Stimulated activated CD4-positive, alpha-beta T cell treated with anti-CD3 and anti-CD28 coated beads, Interleukin-2, amount 100 ng/mL, for 48 hours (primary cell): ENCODE measurements at regions not wholly inside any gene's neighbourhood (a gene's known extent, or its start where the extent isn't known, plus 50 kb on each side); places are given as distances from the start of the nearest gene placed in this dataset.
"Not testable (repeated sequence)": the region's sequence is repeated elsewhere in the genome, so short reads cannot be mapped to it uniquely, and the experiment has no call there.

ENCODE experiments used
- DNase-seq, 2 donors: peaks; one replicate each; pipeline ENCODE4 v3.0.0-alpha.2; 2020

DNA sequence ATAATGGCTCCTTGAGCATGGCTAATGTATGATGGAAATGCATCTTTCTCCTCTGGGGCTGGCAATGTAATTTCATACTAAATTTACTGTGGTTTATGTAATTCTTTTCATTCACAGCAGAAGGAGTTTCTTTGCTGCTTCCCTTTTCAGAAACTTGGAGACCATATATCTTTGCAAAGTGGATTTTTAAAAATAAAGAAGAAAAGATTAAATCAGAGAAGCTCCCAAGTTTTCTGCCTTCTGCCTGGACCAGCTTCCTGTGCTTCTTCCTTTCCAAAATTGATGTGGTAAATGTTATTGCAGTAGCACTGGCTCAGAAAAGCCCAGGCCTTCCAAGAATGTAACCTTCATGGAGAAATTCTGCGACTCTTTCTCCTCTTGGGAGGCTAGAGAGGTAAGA lies 300.1 kb upstream of the NCAM1 start:
- DNase-seq, result no peak

DNA sequence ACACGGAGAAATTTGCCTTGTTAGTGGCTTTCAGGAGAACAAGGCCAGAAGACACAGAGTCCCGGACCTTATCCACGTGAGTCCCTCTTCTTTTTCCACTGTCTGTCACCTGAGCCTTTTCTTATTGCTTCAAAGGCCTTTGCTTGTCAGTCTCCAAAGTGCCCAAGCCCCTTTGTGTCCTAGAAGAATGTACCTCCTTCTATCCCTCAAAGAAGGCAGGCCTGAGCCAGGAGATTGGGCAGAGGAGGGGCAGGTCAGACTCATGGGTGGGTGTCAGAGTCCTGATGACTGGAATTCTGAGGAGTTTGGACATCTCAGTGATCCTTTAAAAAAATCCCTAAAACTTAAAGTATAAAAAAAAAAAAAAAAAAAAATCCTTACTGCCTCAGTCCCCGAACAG lies 299.6 kb upstream of the NCAM1 start:
- no peak for DNase-seq

DNA sequence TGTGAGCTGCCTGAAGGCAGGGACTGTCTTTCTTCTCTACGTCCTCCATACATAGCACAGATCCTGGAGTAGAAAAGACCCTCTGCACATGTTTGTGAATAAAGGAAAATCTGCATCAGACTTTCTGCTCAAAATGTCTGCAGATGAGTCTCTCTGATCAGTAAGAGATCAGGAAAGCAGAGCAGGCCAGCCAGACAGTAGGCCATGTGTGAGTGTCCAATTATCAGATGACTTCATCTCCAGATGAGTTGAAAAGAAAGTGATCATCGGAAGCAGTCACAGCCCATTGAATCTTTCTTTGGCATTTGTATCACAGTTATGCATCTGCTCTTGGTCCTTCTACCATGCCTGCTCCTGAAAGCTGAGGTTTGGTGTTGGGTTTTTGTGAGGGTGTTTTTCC lies 298.7 kb upstream of the NCAM1 start:
- DNase-seq, result no peak

DNA sequence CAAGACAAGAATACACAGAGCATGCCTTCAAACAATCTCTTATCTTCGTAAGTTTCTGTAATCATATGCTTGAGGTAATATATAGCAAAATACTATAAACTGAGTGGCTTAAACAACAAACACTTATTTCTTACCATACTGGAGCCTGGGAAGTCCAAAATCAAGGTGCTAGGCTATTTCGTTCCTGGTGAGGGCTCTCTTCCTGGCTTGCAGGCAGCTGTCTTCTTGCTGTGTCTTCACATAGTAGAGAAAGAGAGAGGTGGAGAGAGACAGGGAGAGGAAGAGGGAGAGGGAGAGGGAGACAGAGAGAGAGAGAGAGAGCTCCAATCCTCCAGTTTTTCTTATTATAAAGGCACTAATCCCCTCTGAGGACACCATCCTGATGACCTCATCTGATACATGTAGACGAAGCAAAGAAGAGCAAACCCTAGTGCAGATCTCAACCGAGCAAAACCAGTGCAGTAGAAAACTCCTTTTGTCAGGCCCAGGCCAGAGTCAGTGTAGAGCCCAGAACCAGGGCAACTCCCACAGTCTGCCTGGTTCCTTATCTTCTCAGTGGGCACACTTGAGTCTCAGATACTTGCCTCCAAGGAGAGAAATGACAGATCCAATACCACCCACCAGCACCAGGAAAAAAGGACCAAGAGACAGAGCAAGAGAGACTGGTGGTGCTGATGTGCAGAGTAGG lies 297.1 kb upstream of the NCAM1 start:
- no peak for DNase-seq

DNA sequence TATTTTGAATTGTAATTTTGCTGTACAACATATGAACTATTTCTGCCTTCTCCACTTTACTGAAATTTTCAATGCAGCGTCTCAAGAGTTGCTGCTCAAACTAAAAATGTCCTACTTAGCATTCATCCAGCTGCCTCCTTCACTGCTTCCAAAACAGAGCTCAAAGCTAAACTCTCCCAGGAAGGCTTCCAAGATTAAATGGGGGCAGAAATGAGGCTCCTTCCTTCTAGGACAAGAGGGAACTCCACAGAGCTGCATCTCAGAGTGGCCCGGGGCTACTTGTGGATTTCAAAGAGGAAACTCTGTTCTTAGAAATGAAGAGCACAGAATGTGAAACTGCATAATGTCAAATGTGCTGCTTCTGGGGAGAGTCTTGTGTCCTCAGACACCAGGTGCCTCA lies 295.9 kb upstream of the NCAM1 start:
- DNase-seq, result no peak

DNA sequence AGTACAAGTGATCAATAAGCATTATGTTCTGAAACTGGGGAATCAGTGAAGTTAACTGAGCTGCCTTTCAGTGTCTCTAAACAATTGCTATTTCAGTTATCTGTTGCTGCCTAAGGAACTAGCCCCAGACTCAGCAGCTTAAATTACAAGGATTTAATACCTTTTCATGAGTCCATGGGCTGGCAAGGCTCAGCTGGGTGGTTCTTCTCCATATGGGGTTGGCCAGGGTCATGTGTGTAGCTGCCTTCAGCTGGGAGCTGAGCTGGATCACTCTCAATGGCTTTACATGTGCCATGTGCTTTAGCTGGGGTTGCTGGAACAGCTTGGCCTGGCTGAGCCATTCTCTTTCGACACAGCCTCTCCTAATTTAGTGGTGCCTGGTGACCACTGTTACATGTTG lies 295.0 kb upstream of the NCAM1 start:
- DNase-seq, result no peak

DNA sequence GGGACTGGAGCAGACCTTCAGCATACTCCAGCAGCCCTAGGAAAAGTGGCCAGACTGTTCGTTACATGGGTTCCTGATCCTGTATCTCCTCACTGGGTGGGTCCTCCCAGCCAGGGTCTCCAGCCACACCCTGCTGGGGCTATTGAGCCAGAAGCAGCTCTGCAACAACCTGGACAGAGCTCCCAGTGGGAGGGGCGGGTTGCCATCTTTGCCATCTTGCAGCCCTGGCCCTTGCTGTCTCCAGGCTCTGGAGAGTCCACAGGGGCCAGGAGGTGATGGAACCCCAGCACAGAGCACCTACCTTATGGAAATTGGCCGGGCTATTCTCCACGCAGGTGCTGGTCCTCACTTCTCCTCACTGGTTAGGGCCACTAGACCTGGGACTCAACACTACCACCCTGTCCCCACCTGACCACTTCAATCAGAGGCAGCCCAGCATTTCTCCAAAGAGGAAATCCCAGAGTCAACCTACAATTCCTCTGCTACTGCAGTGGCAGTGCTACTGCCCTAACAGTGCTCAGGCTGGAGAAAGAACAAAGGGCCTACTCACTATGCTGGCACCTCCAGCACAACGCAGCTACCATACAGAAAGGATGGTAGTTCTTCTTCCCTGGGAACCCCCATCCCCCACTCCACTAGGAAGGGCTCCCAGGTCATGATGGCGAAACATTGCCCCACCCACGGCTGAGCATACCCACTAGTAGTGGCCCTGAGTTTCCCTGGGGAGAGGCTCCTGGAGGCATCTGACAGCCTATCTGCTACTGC lies 290.2 kb upstream of the NCAM1 start:
- no peak for DNase-seq

DNA sequence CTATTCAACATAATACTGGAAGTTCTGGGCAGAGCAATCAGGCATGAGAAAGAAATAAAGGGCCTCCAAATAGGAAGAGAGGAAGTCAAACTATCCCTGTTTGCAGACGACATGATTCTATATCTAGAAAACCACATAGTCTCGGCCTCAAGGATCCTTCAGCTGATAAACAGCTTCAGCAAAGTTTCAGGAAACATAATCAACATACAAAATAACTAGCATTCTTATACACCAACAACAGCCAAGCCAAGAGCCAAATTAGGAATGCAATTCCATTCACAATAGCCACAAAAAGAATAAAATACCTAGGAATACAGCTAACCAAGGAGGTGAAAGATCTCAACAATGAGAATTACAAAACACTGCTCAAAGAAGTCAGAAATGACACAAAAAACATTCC lies 287.8 kb upstream of the NCAM1 start:
- DNase-seq, result not testable (repeated sequence)

DNA sequence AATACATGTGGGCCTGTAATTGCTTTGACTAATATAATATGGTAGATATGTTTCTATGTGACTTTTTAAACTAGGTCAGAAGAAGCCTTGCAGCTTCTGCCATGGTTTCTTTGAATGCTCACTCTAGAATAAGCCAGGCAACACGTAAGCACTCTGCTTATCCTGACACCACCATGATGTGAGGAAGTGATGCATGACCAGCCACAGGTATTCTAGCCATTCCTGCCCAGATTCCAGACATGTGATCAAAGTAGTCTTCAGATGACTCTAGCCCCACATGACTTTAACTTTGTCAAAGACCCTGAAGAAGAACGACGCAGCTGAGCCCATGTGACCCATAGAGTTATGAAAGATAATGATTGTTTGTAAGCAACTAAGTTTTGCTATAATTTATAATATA lies 276.1 kb upstream of the NCAM1 start:
- DNase-seq, result no peak

DNA sequence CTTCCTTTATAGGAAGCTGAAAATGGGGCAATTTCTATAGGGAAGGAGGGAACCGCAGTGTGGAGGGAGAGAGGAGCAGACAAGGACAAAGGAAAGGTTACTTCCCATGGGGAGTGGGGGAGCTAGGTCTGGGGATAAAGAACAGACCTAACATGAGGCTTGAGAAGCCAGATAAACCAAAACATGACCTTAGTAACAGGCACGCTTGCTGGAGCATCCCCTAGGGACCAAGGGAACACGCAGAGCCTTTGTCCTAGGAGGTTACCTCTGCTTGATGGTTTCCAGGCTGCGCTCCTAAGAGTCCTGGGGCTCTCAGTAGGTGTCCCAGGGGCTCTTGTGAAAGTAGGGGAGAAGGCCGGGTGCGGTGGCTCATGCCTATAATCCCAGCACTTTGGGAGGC lies 271.4 kb upstream of the NCAM1 start:
- DNase-seq, result no peak

DNA sequence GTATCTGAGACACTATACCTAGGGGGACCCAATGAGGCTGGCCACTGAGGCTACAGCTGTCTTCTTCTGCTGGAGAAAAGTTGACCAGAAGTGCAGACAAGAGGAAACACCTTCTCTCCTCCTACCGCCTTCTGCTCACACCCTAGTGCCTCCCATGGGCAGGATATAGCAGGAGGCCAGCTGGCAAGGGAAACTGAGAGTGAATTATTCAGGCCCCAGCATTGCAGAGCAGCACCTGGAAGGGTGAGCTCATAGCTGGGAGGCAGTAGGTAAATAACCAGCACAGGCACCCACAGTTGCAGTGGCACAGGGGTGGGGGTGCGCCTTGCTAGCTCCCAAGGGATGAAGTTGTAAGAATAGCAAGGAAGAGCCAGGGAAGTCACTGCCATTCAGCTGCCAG lies 267.4 kb upstream of the NCAM1 start:
- DNase-seq, result no peak

DNA sequence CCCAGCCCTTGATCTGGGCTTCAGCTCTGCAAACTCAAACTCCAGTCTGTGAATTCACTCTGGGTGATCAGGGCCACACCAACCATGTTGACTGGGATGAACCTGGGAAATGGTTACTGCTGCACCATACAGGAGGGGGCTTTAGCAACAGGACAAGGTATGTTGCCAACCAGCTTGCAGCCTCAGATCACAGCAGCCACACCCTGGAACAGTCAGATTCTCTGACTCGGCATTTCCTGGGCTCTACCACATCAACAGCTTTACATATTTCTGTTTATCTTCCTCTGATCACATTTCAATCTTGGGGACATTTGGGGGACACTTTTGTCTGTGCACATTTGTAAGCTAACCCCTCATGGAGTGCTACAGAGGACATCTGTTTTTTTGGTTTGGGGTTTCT lies 267.0 kb upstream of the NCAM1 start:
- DNase-seq, result no peak

DNA sequence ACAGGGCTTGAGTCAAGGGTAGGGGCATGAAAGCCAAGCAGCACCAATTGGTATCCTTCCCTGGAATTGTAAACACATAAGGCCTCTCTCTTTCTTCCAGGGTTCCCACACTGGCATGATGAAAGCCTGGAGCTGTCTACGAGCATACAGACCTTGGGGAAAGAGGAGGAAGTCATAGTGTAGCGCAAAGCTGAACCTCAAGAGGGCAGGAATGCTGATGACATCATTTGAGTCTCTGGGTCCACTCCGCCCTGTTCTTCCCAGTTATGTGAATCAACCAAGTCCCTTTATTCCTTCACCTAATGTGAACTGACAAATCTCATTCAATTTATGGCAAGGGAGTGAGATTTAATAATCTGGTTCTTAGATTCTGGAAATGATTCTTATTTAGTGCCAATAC lies 266.4 kb upstream of the NCAM1 start:
- no peak for DNase-seq

DNA sequence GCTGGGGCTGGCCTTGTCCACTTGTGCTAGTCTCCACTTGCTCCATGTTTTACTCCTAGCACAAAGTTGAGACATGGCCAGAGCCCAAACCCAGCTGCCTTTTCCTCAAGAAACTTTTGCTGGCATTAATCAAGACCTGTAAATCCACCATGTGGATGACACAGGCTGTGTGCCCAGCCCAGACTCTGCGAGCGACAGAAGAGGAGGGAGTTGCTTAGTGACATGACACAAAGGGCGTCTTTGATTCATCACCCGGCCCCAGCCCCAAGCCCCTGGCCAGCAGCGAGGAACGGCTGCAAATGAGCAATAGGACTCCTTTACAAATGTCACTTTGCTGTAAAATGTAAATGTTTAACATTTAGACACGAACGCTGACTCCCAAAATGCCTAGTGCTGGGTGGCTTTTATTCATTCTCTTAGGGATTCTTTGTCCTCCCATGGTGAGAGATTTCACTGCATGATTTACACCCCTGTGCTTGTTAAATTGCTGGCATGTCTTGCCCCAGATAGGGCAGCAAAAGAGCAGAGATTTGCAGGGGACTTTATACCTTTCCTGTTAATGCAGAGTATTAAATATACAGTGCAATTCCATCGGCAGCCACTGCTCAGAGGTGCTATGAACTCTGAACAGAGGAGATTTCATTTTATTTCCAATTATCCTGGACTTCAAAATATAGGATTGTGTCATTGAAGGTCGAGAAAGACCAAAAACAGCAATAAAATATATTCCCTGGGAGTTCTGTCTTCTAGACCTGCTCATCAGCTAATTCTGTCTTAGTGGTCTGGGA lies 263.6 kb upstream of the NCAM1 start:
- DNase-seq, result no peak

DNA sequence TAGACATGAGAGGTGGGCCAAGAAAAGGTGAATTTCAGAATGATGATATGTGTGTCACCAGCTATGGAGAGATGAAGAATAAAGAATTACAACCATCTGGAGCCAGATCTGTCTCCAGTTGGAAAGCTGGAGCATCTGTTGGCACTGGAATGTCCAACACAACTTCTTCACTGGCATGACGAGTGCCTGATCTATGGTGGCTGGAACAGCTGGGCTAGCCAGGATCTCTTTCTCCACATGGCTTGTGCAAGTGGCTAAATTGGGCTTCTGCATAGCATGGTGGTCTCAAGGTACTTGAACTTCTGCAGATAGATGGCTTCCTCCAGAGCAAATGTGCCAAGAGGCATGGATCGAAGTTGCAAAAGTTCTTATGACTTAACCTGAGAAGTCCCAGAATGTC lies 256.1 kb upstream of the NCAM1 start:
- DNase-seq, result no peak

DNA sequence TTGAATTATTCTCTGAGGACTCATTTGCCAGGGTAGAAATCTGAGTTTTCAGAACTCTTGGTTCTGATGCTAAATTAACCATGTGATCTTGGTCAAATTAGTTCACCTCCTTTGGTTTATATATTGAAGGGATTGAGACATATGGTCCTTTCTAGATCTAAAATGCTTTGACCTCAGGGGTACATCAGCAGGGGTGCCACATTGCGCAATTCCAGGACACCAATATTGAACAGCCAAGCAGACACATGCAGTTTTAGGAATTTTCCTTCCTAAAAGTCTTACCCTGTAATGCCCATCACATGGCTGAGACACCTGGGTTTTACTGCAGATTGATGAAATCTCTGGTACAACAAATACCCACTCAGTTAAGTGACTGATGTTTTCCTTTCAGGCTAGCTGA lies 254.4 kb upstream of the NCAM1 start:
- DNase-seq, result no peak

DNA sequence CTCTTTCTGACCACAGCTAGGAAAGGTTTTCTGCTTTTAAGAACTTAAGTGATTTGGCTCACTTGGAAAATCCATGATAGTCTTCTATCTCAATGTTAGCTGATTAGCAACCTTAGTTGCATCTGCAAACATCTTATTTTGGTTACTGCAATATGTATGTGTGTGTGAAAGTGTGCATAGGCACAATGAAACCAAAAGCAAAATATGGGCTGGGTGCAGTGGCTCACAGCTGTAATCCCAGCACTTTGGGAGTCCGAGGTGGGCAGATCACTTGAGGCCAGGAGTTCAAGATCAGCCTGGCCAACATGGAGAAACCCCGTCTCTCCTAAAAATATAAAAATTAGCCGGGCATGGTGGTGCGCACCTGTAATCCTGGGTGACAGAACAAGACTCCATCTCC lies 246.9 kb upstream of the NCAM1 start:
- DNase-seq, result not testable (repeated sequence)

DNA sequence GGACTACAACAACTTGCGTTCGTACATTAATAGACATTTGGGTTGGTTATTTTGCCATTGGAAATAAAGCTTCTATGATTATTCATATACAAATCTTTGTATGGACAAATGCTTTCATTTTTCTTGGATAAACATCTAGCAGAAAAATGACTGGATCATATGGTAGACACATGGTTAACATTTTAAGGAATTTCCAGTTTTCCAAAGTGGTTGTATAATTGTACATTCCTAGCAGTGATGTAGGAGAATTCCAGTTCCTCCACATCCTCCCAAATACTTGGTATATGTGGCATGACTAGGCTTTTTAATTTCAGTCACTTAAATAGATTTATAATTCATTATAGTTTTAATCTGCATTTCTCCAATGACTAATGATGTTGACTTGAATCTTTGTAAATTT lies 246.2 kb upstream of the NCAM1 start:
- DNase-seq, result no peak

DNA sequence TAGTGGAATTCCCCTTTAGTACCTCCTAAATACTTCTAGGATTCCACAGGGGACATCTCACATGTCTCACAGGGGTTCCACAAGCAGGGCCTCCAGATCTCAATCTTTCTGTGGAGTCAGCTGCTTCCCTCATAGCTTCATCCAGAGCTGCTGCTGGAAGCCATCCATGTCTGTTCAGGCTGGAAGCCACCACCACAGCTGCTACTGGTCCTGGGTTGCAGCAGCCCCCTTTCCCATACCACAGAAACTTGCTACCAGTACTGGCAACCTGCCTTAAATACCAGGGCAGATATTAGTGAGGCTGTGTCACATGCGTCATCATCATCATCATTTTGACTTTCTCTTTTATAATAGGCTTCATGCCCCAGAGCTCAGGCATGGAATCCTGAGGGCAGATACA lies 242.7 kb upstream of the NCAM1 start:
- DNase-seq, result no peak

DNA sequence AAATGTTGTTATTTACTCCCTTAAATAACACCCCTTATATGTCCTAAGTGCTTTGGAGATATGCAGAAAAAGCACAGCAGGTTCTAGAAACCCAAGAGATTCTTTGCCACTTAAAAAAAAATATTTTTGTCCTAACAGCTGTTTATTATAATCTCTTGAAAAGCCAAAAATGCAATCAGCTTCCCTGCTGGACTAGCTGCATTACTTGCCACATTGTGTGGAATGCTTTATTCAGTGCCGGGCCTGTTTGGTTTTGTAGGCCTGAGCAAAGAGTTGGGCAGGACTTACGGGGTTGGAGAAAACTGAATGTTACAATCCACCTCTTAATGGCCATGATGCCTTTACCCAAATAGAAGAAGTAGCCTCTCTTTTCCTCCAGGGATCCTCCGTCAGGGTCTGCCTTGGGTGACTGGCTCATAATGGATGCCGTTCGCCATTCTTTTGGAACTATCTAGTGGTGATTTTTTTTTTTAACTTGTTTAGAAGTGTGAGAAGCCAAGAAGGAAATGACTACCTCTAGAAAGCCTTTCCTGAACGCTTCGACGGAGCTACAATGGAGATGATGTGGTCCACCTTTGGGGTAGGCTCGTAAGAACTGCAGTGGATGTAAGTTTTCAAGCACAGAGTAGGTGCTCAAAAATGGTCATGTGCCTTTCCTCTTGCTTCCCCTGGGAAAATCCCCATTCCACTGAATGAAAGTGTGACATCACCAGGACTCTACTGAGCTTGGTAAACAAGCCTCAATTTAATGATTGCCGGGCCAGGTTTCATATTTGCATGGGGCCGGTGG lies 241.3 kb upstream of the NCAM1 start:
- no peak for DNase-seq

DNA sequence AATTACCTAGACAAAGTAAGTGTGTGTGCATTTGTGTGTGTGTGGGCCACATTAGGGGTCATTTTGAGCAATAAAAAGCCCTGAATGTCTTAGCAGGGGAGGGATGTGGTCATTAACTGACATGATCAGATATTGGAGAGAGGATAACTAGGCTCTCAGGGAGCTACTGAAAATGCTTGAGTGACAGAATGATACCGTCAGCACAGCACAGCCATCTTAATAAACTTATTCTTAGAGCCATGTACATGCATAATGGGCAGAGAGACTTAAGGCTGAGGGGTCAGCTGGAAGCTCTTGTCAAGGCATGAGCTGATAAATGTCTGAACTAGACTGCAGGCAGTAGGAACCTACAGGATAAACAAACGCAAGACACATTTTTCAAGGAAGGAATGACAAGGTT lies 239.1 kb upstream of the NCAM1 start:
- DNase-seq, result no peak

DNA sequence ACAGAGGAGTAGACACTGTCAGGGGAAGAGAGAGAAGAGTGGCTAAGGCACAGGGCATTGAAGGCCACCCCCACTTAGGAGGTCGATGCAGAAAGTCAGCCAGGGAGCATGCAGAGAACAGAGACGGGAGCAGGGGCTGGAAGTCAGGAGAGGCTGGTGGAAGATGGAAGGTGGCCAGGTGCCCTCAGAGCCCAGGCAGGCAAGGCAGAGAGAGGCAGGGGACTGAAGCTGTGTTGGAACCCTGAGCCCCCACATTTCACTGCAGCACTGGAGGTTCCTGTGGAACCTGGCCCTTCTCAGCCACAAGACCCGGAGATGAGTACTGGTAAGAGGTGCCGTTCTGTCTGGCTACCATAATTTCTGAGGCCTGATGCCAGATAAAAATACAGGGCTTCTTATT lies 238.3 kb upstream of the NCAM1 start:
- DNase-seq, result no peak
